ENCODE measurements at regions not wholly inside any gene's neighbourhood (a gene's known extent, or its start where the extent isn't known, plus 50 kb on each side); places are given as distances from the start of the nearest gene placed in this dataset.
"Not testable (repeated sequence)": the region's sequence is repeated elsewhere in the genome, so short reads cannot be mapped to it uniquely, and the experiment has no call there.

- H3K27ac ChIP-seq: no peak overlapping the region
- no peak for TF ChIP-seq POLR2A (IDR thresholded peaks at IDR 0.05)
- TF ChIP-seq, protein P1, sequence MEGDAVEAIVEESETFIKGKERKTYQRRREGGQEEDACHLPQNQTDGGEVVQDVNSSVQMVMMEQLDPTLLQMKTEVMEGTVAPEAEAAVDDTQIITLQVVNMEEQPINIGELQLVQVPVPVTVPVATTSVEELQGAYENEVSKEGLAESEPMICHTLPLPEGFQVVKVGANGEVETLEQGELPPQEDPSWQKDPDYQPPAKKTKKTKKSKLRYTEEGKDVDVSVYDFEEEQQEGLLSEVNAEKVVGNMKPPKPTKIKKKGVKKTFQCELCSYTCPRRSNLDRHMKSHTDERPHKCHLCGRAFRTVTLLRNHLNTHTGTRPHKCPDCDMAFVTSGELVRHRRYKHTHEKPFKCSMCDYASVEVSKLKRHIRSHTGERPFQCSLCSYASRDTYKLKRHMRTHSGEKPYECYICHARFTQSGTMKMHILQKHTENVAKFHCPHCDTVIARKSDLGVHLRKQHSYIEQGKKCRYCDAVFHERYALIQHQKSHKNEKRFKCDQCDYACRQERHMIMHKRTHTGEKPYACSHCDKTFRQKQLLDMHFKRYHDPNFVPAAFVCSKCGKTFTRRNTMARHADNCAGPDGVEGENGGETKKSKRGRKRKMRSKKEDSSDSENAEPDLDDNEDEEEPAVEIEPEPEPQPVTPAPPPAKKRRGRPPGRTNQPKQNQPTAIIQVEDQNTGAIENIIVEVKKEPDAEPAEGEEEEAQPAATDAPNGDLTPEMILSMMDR (IDR thresholded peaks at IDR 0.05): no peak
- H3K27me3 ChIP-seq: no peaks in the 10 kb centered on the region
- WGBS, 2 donors: 97 to 98% methylated on average over 1 of the region's 1 CpG
- no peak overlapping the region for H3K4me3 ChIP-seq (replicated peaks in 1 of 3)
- no peaks in the 10 kb centered on the region for H3K9me3 ChIP-seq
- H3K4me1 ChIP-seq: no peaks in the 10 kb centered on the region
- intact Hi-C loops (cut with DNase I): no loop called here
- no peaks in the 10 kb centered on the region for H3K36me3 ChIP-seq
- no peak for DNase-seq
Observed at GRCh38 chr15:96638793-96639192, 308.3 kb downstream of the NR2F2 start.

DNA sequence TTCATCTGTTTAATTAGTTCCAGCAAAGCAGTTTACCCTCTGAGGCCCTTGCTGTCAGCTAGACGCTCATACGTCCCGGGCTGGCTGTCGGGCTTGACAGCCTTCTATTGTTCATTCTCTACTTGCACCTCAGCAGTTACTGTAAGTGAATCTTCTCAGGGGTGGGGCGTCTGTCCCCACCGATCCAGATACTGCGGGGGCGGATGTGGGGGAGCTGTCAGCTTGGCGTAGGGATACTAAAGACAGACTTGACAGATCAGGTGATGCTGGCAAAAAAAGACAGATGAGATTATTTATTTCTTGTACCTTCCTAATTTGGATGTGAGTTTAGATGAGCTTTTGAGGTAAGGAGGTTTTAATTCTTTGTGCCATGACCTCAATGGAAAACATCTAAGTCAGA, 315.3 kb downstream of the NR2F2 start:
- no peak for TF ChIP-seq POLR2A (IDR thresholded peaks at IDR 0.05)
- TF ChIP-seq, protein P1 (IDR thresholded peaks at IDR 0.05): no peak
- WGBS, 2 donors: 92 to 94% methylated on average over 9 of the region's 9 CpGs
- no peak overlapping the region for H3K27ac ChIP-seq
- no peaks in the 10 kb centered on the region for H3K9me3 ChIP-seq
- no peaks in the 10 kb centered on the region for H3K4me1 ChIP-seq
- no peak overlapping the region for H3K4me3 ChIP-seq (replicated peaks in 1 of 3)
- DNase-seq: no peak
- intact Hi-C loops (cut with DNase I): no loop called here
- H3K27me3 ChIP-seq: no peaks in the 10 kb centered on the region
- no peaks in the 10 kb centered on the region for H3K36me3 ChIP-seq

DNA sequence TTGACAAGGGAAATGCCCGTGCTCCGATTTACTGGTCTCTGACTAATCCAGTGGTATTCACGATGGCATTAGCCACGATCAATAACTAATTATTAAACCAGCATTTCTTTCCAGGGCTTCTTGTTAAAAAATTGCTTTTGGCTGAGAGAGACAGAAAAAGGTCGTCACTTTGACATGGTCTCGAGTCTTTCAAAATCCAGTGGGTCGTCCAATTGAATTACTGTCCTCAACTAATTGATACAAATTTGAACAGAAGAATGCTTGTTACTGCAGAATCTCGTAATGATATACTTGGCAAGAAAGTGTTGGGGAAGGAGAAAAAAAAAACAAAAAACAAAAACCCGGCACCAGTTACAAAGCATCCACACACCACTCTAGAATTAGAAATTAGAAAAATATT, 318.4 kb downstream of the NR2F2 start:
- intact Hi-C loops (cut with DNase I): no loop called here
- DNase-seq: no peak

GRCh38 chr15:96657096-96657495, 326.6 kb downstream of the NR2F2 start:
- 58 to 71% methylated on average over 1 of the region's 1 CpG for WGBS, 2 donors
- Histone ChIP-seq H3K4me3 (replicated peaks in 1 of 3) (no peak overlapping the region), H3K27ac (no peak overlapping the region), H3K36me3 (no peaks in the 10 kb centered on the region), H3K27me3 (no peaks in the 10 kb centered on the region), H3K4me1 (no peaks in the 10 kb centered on the region), H3K9me3 (no peaks in the 10 kb centered on the region)
- TF ChIP-seq, protein P1 (IDR thresholded peaks at IDR 0.05): no peak
- no peak for TF ChIP-seq POLR2A (IDR thresholded peaks at IDR 0.05)
- intact Hi-C loops (cut with DNase I): no loop called here
- no peak for DNase-seq

More for the DNA sequence above, 318.4 kb downstream of the NR2F2 start:
- H3K36me3 ChIP-seq: no peaks in the 10 kb centered on the region
- no peak overlapping the region for H3K27ac ChIP-seq
- TF ChIP-seq POLR2A (IDR thresholded peaks at IDR 0.05): no peak
- TF ChIP-seq, protein P1 (IDR thresholded peaks at IDR 0.05): no peak
- no peaks in the 10 kb centered on the region for H3K27me3 ChIP-seq
- 80 to 84% methylated on average over 9 of the region's 9 CpGs for WGBS, 2 donors
- H3K4me3 ChIP-seq (replicated peaks in 1 of 3): no peak overlapping the region
- no peaks in the 10 kb centered on the region for H3K4me1 ChIP-seq
- no peaks in the 10 kb centered on the region for H3K9me3 ChIP-seq

DNA sequence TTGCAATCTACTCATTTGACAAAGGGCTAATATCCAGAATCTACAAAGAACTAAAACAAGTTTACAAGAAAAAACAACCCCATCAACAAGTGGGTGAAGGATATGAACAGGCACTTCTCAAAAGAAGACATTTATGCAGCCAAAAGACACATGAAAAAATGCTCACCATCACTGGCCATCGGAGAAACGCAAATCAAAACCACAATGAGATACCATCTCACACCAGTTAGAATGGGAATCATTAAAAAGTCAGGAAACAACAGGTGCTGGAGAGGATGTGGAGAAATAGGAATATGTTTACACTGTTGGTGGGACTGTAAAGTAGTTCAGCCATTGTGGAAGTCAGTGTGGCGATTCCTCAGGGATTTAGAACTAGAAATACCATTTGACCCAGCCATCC, 336.5 kb downstream of the NR2F2 start:
- H3K36me3 ChIP-seq; intact Hi-C loops (cut with DNase I); H3K9me3 ChIP-seq; H3K4me3 ChIP-seq (replicated peaks in 1 of 3); H3K27me3 ChIP-seq; H3K27ac ChIP-seq; DNase-seq; H3K4me1 ChIP-seq: not testable (repeated sequence)
- WGBS, 2 donors: 88 to 90% methylated on average over 3 of the region's 3 CpGs

DNA sequence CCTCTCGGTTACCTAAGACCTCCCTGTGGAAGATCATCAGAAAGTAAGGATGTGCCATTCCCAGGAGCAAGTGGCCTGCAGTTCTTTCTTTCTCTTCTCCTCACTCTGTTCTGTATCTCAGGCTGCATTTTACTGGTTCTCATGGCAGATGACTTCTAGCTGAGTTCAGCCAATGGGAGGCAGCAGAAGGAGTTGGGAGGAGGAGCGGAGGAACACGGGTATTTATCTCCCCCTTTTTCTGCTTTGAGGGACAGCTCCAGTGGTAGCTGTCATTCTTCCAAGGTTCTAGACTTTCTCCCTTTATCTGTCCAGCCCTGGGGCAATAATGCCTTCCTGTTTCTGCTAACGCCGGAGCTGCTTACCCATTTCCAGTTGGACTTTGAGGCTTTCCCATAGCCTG, 339.9 kb downstream of the NR2F2 start:
- intact Hi-C loops (cut with DNase I): no loop called here
- no peak overlapping the region for H3K4me3 ChIP-seq (replicated peaks in 1 of 3)
- no peaks in the 10 kb centered on the region for H3K36me3 ChIP-seq
- no peaks in the 10 kb centered on the region for H3K27me3 ChIP-seq
- TF ChIP-seq, protein P1 (IDR thresholded peaks at IDR 0.05): no peak
- no peak for TF ChIP-seq POLR2A (IDR thresholded peaks at IDR 0.05)
- DNase-seq: no peak
- WGBS, 2 donors: 73 to 82% methylated on average over 5 of the region's 5 CpGs
- H3K9me3 ChIP-seq: no peaks in the 10 kb centered on the region
- no peaks in the 10 kb centered on the region for H3K4me1 ChIP-seq
- H3K27ac ChIP-seq: no peak overlapping the region

Measured in thyroid gland (tissue), 4 donors.